OCI-LY1 (cell line): ENCODE measurements at regions not wholly inside any gene's neighbourhood (a gene's known extent, or its start where the extent isn't known, plus 50 kb on each side); places are given as distances from the start of the nearest gene placed in this dataset.

Experiments used
- CTCF ChIP-seq: fragments of 200-600 bp; sonication (generic), shearing (Covaris generic); IDR thresholded peaks from 2 replicates; pipeline ENCODE4 v1.5.1; 2017; ENCODE audit warnings: mild to moderate bottlenecking, antibody characterized with exemption, low read length, moderate library complexity, mixed read lengths
- EZH2 ChIP-seq: fragments of 200-600 bp; sonication (generic), shearing (Covaris generic); IDR thresholded peaks from 2 replicates; pipeline ENCODE4 v1.8.0; 2017; ENCODE audit warnings: borderline replicate concordance, mixed run types, mild to moderate bottlenecking, antibody characterized with exemption, low read length, moderate library complexity, mixed read lengths

- TF ChIP-seq CTCF (no peak), EZH2 (no peak)
Observed at GRCh38 chr2:17164550-17164949, 353.7 kb downstream of the RAD51AP2 start.
